GM18858 (cell line): ENCODE measurements at regions not wholly inside any gene's neighbourhood (a gene's known extent, or its start where the extent isn't known, plus 50 kb on each side); places are given as distances from the start of the nearest gene placed in this dataset.
"Not testable (repeated sequence)": the region's sequence is repeated elsewhere in the genome, so short reads cannot be mapped to it uniquely, and the experiment has no call there.

ENCODE experiments used
- ATAC-seq: cut with Tn5 transposase; IDR thresholded peaks from one replicate; pipeline ENCODE4 v1.9.1; 2021; ENCODE audit not compliant: unreplicated experiment

GRCh38 chr11:116667318-116667717, 105.5 kb downstream of the BUD13 start:
- not testable (repeated sequence) for ATAC-seq

DNA sequence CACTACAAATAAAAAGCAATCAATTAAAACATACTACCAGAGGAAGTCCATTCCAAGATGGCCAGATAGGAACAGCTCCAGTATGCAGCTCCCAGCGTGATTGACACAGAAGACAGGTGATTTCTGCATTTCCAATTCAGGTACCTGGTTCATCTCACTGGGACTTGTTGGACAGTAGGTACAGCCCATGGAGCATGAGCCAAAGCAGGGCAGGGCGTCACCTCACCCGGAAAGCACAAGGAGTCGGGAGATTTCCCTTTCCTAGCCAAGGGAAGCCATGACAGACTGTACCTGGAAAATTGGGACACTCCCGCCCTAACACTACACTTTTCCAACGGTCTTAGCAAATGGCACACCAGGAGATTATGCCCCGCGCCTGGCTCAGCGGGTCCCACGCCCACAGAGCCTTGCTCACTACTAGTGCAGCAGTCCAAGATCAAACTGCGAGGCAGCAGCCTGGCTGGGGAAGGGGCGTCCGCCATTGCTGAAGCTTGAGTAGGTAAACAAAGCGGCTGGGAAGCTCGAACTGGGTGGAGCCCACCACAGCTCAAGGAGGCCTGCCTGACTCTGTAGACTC, 106.0 kb downstream of the BUD13 start:
- ATAC-seq: not testable (repeated sequence)

GRCh38 chr11:116665523-116665922, 107.3 kb downstream of the BUD13 start:
- no peak for ATAC-seq

DNA sequence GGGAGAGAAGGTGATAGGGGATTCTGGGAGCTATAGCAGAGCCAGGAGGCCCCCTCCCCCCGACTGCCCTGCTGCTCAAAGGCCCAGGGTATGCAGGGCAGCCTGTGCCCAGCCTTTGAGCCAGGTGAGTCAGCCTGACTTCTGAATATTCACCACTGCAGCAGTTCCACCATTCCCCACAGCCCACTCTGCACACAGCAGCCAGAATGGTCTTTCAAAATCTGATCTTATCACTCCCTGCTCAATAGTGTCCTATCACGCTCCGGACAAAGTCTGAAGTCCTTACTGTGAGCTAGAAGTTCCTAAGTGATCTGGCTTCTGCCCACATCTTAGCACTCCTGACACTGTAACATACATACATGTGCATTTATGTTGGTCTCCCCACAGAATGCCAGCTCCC, 111.7 kb downstream of the BUD13 start:
- ATAC-seq: no peak

- ATAC-seq: no peak
Measured at GRCh38 chr11:116660011-116660410, 112.8 kb downstream of the BUD13 start.

DNA sequence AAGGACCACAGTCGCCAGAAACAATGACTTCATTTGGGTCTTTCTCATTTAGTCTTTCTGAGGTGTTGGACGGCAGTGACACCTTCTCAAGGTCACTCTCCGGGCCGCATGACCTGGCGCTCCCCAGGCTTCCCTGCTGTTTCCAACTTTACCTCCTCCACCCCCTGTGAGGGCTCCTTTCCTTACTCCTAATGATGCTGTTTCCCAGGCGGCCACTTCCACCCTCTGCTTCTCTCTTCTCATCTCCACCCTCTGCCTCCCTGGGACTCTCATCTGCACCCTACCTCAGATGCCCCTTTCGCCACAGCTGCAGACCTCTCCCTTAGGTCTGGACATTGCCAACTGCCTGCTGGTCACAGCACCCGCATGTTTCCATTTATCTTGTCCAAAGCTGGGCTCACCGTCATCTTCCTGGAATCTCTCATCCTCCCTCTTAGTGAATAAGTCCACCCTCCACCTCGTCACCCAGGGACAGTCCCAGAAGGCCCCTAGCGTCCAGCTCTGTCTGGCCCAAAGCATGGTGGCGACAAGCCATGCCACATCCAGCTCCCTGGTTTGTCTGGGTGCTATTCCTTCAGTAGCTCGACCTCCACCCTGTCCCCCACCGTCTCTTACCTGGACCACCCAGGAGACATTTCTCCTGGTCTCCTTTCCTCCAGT, 113.8 kb downstream of the BUD13 start:
- no peak for ATAC-seq

DNA sequence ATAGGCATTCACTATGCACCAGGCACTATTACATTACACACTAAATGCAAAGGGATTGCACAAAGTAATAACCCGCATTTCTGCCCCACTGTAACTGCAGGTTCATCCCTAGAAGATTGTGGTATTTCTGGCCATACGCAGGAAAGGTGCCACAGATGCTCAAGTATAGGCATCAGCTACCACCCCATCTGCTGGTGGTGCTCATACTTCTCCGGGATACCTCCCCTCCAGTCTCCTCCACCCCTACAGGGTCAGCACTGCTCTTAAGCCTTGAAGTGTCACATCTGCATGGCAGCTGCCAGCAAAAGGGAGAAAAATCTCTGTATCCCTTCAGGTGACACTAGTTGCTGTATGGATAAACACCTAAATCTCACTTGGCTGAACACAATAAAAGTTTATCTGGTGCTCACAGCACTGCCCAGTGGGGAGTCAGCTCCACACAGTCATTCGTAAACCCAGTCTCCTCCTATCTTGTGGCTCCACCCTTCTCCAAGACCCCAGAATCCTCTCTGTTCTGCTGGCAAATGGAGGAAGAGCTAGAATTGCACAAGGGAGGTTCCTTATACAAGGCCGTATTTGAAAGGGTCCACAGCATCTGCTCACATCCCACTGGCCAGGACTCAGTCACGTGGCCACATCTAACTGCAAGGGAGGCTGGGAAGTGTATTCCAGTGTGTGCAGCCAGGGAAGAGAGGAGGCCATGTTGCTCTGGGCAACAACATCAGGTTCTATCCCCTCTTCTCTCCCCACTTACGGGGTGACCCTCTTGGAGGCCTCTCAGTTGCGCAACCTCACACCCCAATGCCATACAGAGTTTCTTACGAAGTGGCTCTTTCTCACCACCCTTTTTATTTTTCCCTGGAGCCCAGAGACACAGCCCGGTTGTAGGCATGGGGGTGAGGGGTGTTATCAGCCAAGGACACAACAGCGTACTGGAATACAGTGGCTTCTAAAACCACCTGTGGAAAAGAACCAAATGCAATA, 114.7 kb downstream of the BUD13 start:
- ATAC-seq: no peak

- ATAC-seq: no peak
Measured at GRCh38 chr11:116656011-116656410, 116.8 kb downstream of the BUD13 start.

DNA sequence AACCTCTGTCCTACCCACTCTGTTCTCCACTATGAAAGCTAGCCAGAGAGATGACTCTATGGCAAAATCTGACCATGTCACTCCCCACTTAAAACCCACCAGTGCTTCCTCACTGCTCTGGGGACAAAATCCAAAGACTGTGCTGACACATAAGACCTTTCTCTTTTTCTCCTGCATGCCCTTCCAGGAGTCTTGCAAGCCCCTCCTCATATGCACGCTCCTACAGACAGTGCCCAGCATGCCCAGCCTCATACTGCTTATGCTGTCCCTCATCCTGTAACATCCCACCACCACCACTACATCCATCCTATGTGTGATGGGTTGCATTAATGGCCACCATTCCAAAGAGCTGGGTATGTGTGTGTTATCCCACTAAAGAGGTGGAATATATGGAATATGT, 118.3 kb downstream of the BUD13 start:
- ATAC-seq: no peak

DNA sequence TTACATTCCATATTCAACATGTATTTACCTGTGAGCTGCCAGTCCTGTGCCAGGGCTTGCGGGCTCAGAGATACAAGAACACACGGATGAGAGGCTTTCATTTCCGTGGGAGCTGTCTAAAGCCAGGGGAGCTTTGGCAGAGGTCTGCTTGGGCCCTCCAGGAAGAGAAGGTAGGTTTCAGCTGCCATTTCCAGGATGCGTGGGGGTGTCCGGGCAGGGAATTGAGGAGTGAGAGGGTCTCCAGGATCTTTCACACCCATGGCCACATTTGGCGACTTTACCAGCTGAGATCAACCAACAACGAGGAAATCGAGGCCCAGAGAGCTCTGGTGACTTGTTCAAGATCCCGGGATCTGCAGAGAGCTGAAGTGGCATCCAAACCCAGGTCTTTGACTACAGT, 119.6 kb downstream of the BUD13 start:
- ATAC-seq: no peak

- ATAC-seq: no peak
Measured at GRCh38 chr11:116651737-116652237, 121.0 kb downstream of the BUD13 start.

GRCh38 chr11:116651098-116651736, 121.6 kb downstream of the BUD13 start:
- ATAC-seq: no peak

DNA sequence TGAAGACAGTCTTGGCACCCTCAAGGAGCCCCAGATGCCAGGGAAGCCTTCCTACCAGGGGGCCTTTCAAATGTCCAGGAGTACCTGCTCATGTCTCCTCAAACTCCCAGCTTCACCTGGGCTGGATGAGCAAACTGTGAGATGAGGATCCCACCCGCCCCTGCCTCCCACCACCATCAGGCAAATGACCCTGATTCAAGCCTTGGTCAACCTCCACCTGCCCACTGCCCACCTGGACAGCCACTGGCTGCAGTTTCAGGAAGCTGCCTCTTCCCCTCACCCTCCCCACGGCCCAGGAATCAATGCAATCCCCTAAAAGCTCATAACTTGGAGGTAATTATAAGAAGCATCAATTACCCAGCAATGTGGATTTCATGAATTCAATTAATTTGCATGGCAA, 122.7 kb downstream of the BUD13 start:
- no peak for ATAC-seq

DNA sequence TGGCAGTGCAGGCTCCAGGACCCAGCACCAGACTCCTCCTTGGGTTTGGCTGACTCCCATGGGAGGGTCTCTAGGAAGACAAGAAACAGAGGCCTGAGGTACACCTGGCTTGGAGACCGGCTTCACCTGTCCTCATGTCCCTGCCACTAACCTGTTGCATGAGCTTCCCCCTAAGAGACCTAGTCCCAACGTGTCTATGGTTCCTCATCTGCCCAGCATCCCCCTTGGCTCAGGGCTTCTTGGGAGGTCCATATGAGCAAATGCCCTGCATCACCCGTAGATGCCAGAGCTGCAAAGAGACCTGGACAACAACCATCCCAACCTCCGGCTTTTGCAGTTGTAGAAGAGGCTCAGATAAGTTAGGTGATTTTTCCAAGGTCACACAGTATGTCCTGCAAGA, 123.5 kb downstream of the BUD13 start:
- no peak for ATAC-seq

DNA sequence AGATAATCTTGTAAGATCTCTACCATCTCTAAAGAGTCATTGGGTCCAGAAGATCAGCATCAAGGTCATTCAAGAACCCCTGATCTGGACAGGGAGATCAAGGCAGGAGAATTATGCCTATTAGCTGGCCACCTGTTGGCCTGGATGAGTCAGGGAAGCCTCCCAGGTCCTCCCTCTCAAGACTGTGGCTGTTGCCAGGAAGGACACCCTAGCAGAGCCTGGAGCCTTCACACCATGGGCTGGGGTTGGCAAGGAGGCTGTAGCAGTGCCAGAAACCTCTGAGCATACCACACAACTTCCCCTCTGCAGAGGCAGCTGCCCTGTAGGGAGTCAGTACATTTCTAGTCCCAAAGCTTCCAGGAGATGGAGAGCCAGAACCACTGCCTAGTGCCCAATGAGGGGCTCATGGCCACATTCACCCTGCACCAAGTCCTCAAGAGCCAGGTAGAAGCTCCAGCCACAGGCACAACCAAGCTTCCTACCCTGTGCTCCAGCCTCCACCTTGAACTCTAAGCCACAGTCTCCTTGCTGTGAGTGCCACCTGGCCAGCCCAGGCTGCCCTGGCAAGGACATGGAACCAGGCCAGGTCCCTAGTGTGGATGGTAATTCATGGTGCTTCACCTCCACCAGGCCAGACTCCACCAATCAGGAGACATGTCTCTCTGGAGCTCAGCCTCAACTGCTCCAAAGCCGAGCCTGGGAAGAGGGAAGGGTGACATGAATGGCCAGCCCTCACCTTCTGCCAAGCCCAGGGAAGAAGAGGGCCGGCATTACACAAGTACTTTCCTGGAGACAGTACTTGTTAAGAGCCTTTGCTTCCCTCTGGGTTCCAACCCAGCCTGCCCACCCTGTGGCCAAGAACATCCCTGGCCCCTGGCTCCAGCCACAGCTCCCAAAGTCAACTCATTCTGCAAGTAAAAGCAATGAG, 124.3 kb downstream of the BUD13 start:
- ATAC-seq: no peak

- no peak for ATAC-seq
Measured at GRCh38 chr11:116647305-116648080, 125.3 kb downstream of the BUD13 start.

- no peak for ATAC-seq
Measured at GRCh38 chr11:116646191-116646590, 126.6 kb downstream of the BUD13 start.

DNA sequence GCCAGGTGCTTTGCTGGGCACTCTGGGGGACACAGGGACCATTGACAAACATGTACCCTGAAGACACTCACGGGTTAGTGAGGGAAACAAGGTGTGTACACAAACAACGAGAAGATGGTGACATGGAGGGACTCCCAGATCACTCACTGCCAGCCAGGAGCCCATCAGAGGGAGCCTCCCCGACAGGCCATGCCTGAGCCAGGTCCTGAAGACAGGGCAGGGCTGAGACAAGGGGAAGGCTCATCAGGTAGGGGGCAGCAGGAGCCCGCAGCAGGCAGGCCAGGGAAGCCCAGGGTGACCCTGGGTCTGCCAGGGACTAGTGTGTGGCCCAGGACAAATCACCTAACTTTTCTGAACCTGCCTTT, 127.9 kb downstream of the BUD13 start:
- ATAC-seq: no peak

DNA sequence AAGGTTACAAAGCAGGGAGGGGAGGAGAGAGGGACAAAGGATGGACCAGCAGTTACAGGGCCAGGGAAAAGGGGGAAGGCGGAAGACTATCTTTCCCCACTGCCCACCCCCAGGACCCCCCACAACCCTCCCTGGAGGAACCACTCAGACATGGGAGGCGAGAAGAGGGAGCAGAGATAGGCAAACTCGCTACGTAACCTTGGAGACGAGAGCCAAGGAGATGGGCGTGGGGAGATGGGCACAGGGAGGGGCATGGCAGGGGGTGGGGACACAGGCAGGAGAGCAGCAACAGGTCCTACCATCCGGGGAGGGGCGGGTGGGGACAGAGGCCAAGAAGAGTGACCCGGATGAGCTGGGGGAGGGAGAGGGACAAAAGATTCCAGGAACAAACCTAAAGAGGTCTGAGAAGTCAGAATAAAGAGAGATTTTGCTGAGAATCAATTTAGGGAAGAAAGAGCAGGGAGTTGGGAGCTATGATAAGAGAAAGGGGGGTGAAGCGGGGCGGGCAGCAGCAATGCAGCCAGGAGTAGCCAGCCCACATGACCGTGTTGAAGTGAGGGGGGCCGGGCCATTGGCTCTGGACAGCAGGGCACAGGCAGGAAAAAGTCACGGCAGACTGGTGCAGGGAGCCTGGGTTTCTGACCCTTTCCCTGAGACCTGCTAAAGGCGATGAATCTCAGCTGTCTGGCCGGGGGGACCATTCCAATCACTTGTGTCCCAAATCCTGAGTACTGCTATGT, 128.4 kb downstream of the BUD13 start:
- no peak for ATAC-seq
